Endothelial cell of umbilical vein (primary cell): ENCODE measurements at regions not wholly inside any gene's neighbourhood (a gene's known extent, or its start where the extent isn't known, plus 50 kb on each side); places are given as distances from the start of the nearest gene placed in this dataset.

ENCODE experiments used
- BruUV-seq: library from RNA; stranded (reverse); fragments of 400-500 nt; replicated peaks from 2 replicates; lab custom pipeline; 2021; lab: Mats Ljungman, UMichigan
- CTCF ChIA-PET: fragments of 300-600, 350-600 bp; sonication (Branson Sonifier 250); formaldehyde crosslinking; loops from one replicate; lab custom pipeline; 2021; ENCODE audit warnings: antibody characterized with exemption, inconsistent platforms; lab: Charles Lee
- POLR2A ChIA-PET: fragments of 300-600, 350-600 bp; sonication (Branson Sonifier 250); formaldehyde crosslinking; loops from one replicate; lab custom pipeline; 2021; ENCODE audit warnings: antibody characterized with exemption, inconsistent platforms; lab: Charles Lee
- DNase-seq: peaks from one replicate; pipeline ENCODE4 v3.0.0-alpha.2; 2011; ENCODE audit warnings: low read depth, low spot score
- FAIRE-seq: peaks from 2 replicates; lab custom pipeline; 2011; peaks lifted over from hg19 to GRCh38; lab: Jason Lieb, UNC
- H2AFZ ChIP-seq: 2 replicates; pipeline ENCODE4 v1.6.0; 2012; ENCODE audit warnings: low read depth, low read length, control low read depth, inconsistent platforms
- H3K27ac ChIP-seq: 2 replicates; pipeline ENCODE4 v1.5.1; 2011; ENCODE audit warnings: low read depth, mild to moderate bottlenecking, control low read depth, low read length, moderate library complexity; ENCODE audit not compliant: insufficient read depth
- H3K27me3 ChIP-seq, 2 experiments: 2 replicates each; pipeline versions ENCODE4 v1.6.0 to v1.6.1; 2011; ENCODE audit warnings: low read length in 2 of 2, mixed read lengths in 1 of 2; ENCODE audit not compliant: control insufficient read depth in 2 of 2, insufficient read depth in 2 of 2
- H3K36me3 ChIP-seq, 2 experiments: 2 replicates in 1 of 2; 3 replicates in 1 of 2; pipeline ENCODE4 v1.5.1; 2011; ENCODE audit warnings: low read length in 2 of 2, mild to moderate bottlenecking in 1 of 2, moderate library complexity in 1 of 2; ENCODE audit not compliant: control insufficient read depth in 2 of 2, insufficient read depth in 2 of 2; ENCODE audit errors: extremely low read depth in 1 of 2
- H3K4me1 ChIP-seq: 3 replicates; pipeline ENCODE4 v1.5.1; 2011; ENCODE audit warnings: mild to moderate bottlenecking, low read length; ENCODE audit not compliant: control insufficient read depth, insufficient read depth; ENCODE audit errors: extremely low read depth
- H3K4me2 ChIP-seq: 2 replicates; pipeline ENCODE4 v1.6.1; 2011; ENCODE audit warnings: low read length, control low read depth, mixed read lengths; ENCODE audit not compliant: insufficient read depth
- H3K4me3 ChIP-seq, 3 experiments: fragments of 200-600 bp in 1 of 3; sonication (generic), shearing (Covaris generic) in 1 of 3; replicated peaks in 1 of 3; 2 replicates each; pipeline ENCODE4 v1.5.1; 2011 to 2016; ENCODE audit warnings: control low read depth in 3 of 3, low read length in 3 of 3, mild to moderate bottlenecking in 2 of 3, inconsistent platforms in 1 of 3, low read depth in 1 of 3, moderate library complexity in 1 of 3; ENCODE audit not compliant: insufficient read depth in 1 of 3
- H3K79me2 ChIP-seq: 2 replicates; pipeline ENCODE4 v1.6.0; 2012; ENCODE audit warnings: low read length, inconsistent platforms; ENCODE audit not compliant: control insufficient read depth, insufficient read depth
- H3K9ac ChIP-seq: replicated peaks from 2 replicates; pipeline ENCODE3; 2011; ENCODE audit warnings: low read length, control low read depth; ENCODE audit not compliant: insufficient read depth; ENCODE audit errors: extremely low read depth
- H3K9me1 ChIP-seq: replicated peaks from 3 replicates; pipeline ENCODE4 v1.6.0; 2011; ENCODE audit warnings: mild to moderate bottlenecking, low read length; ENCODE audit not compliant: control insufficient read depth, insufficient read depth; ENCODE audit errors: extremely low read depth
- H3K9me3 ChIP-seq: replicated peaks from 2 replicates; pipeline ENCODE4 v1.5.1; 2012; ENCODE audit warnings: low read length, inconsistent platforms; ENCODE audit not compliant: control insufficient read depth, insufficient read depth
- H4K20me1 ChIP-seq: replicated peaks from 2 replicates; pipeline ENCODE3; 2011; ENCODE audit warnings: mild to moderate bottlenecking, low read length; ENCODE audit not compliant: control insufficient read depth, insufficient read depth; ENCODE audit errors: extremely low read depth
- CTCF ChIP-seq, 2 donors: IDR thresholded peaks; 1 replicate in 1 of 2; 2 replicates in 1 of 2; pipeline ENCODE4 v1.5.1; 2011; ENCODE audit warnings: low read length in 2 of 2, mild to moderate bottlenecking in 2 of 2, moderate library complexity in 2 of 2, control low read depth in 1 of 2, inconsistent platforms in 1 of 2, low read depth in 1 of 2; ENCODE audit not compliant: insufficient read depth in 1 of 2; ENCODE audit errors: extremely low read depth in 1 of 2
- EZH2 ChIP-seq: IDR thresholded peaks from 2 replicates; pipeline ENCODE4 v1.6.1; 2012; ENCODE audit warnings: borderline replicate concordance, low read depth, mild to moderate bottlenecking, moderate library complexity, low read length, inconsistent platforms; ENCODE audit not compliant: severe bottlenecking
- FOS ChIP-seq: IDR thresholded peaks from 2 replicates; pipeline ENCODE4 v1.6.1; 2011; ENCODE audit warnings: mild to moderate bottlenecking, low read length, moderate library complexity, borderline replicate concordance; ENCODE audit not compliant: insufficient read depth
- GATA2 ChIP-seq: IDR thresholded peaks from 2 replicates; pipeline ENCODE4 v1.7.0; 2011; ENCODE audit warnings: low read depth, mild to moderate bottlenecking, moderate library complexity, mixed read lengths, low read length; ENCODE audit not compliant: insufficient read length, insufficient read depth
- JUN ChIP-seq: IDR thresholded peaks from 2 replicates; pipeline ENCODE4 v1.6.1; 2011; ENCODE audit warnings: borderline replicate concordance, low read depth; ENCODE audit not compliant: insufficient read length, insufficient read depth
- MAX ChIP-seq: IDR thresholded peaks from 2 replicates; pipeline ENCODE4 v1.6.1; 2011; ENCODE audit not compliant: insufficient read depth, insufficient read length
- MYC ChIP-seq: IDR thresholded peaks from one replicate; pipeline ENCODE4 v1.6.1; 2011; ENCODE audit warnings: mild to moderate bottlenecking, low read depth, low read length
- POLR2A ChIP-seq: IDR thresholded peaks from 2 replicates; pipeline ENCODE4 v1.6.1; 2012; ENCODE audit warnings: low read depth, mild to moderate bottlenecking, control low read depth, low read length
- POLR2AphosphoS5 ChIP-seq: IDR thresholded peaks from 2 replicates; pipeline ENCODE4 v1.6.1; 2012; ENCODE audit warnings: low read depth, mild to moderate bottlenecking, control low read depth, low read length, moderate library complexity; ENCODE audit not compliant: insufficient read depth
- dilution Hi-C: fragments of 300-500 bp; cut with MboI; formaldehyde crosslinking; loops from one replicate; pipeline ENCODE4 v1.15.0; 2019; ENCODE audit warnings: low sequenced_read_pairs; ENCODE audit not compliant: extremely low pct_ligation_motif_present
- intact Hi-C: fragments of 100-400 bp; cut with micrococcal nuclease; formaldehyde crosslinking; loops from one replicate; pipeline ENCODE4 v1.10.0; 2022

- H3K9me3 ChIP-seq, result peaks cover 4% of the 10 kb centered on the region
- FAIRE-seq, result no peak
- no peaks in the 10 kb centered on the region for H3K9me1 ChIP-seq
- ChIA-PET POLR2A (no interaction called here), CTCF (no interaction called here)
- H3K4me2 ChIP-seq, result no peak overlapping the region
- H3K36me3 ChIP-seq, result no peaks in the 10 kb centered on the region
- TF ChIP-seq JUN (no peak), FOS (no peak)
- no peaks in the 10 kb centered on the region for H3K27me3 ChIP-seq
- no peak overlapping the region for H3K27ac ChIP-seq
- DNase-seq, result no peak
- no peak overlapping the region for H2AFZ ChIP-seq
- dilution Hi-C loops (no loop called here), intact Hi-C loops (no loop called here)
- no peak overlapping the region for H3K9ac ChIP-seq
- H4K20me1 ChIP-seq, result no peaks in the 10 kb centered on the region
- no peak overlapping the region for H3K4me3 ChIP-seq
- H3K79me2 ChIP-seq, result no peaks in the 10 kb centered on the region
- H3K4me1 ChIP-seq, result no peaks in the 10 kb centered on the region
- no TSS peak for BruUV-seq
These were observed 1054.6 kb downstream of the NTRK3 start for GRCh38 chr15:87201986-87202385.

- peaks cover 4% of the 10 kb centered on the region for H3K9me3 ChIP-seq
- no TSS peak for BruUV-seq
- dilution Hi-C loops (no loop called here), intact Hi-C loops (no loop called here)
- ChIA-PET POLR2A (no interaction called here), CTCF (no interaction called here)
- H3K4me3 ChIP-seq, result no peak overlapping the region
- H3K27me3 ChIP-seq, result no peaks in the 10 kb centered on the region
- H3K36me3 ChIP-seq, result no peaks in the 10 kb centered on the region
- no peak overlapping the region for H3K27ac ChIP-seq
- H4K20me1 ChIP-seq, result no peaks in the 10 kb centered on the region
- no peak overlapping the region for H2AFZ ChIP-seq
- no peak for DNase-seq
- FAIRE-seq, result no peak
- no peak overlapping the region for H3K4me2 ChIP-seq
- no peaks in the 10 kb centered on the region for H3K9me1 ChIP-seq
- TF ChIP-seq FOS (no peak), POLR2AphosphoS5 (no peak), CTCF (IDR thresholded peaks at IDR 0.05; ENCODE audit: extremely low read depth in 1 of 2, insufficient read depth in 1 of 2, low read depth in 1 of 2, low read length in 2 of 2) (no peak), JUN (no peak), EZH2 (no peak), MYC (no peak), POLR2A (no peak), MAX (no peak), GATA2 (no peak)
- H3K79me2 ChIP-seq, result no peaks in the 10 kb centered on the region
- H3K4me1 ChIP-seq, result no peaks in the 10 kb centered on the region
- H3K9ac ChIP-seq, result no peak overlapping the region
These were observed 1056.4 kb downstream of the NTRK3 start for GRCh38 chr15:87200149-87200548.
